Heart left ventricle (tissue), 13 donors: ENCODE measurements at regions not wholly inside any gene's neighbourhood (a gene's known extent, or its start where the extent isn't known, plus 50 kb on each side); places are given as distances from the start of the nearest gene placed in this dataset.

Experiments
- CTCF ChIP-seq, 12 donors: fragments of 200-600 bp; sonication (generic) in 4 of 12; IDR thresholded peaks; one replicate each; pipeline versions ENCODE4 v1.5.0 to v1.8.0; 2018 to 2022; ENCODE audit warnings: antibody characterized with exemption in 12 of 12, mild to moderate bottlenecking in 5 of 12
- POLR2A ChIP-seq, 2 donors: fragments of 450-650 bp; IDR thresholded peaks; one replicate each; pipeline ENCODE4 v1.6.1; 2017; ENCODE audit warnings: antibody characterized with exemption in 2 of 2, mild to moderate bottlenecking in 2 of 2, moderate library complexity in 2 of 2
- donor health status: ischemic (EF 13 %, LVEDD 7.1; RV severe dilation, severe dysfunction).
- donor health status: DM: no; HTN: yes; CAD: no.
- donor health status: DM: no; HTN: no; CAD: no.
- donor health status: ischemic (EF 25% LVEDD 6.9; RV normal size, moderate dysfunction).
- donor health status: ischemic (EF 25% LVEDD 5.7; RV mildly dilated, moderate dysfunction).
- donor health status: ischemic (EF 35%, LVEDD 5.7; RV mildly dilated, moderate dysfunction).
- donor health status: nonischemic (EF 11% LVEDD 7.7; RV severe dilation, severe dysfunction).
- donor health status: DM: yes; HTN: yes; CAD: no.
- donor health status: PGD.
- donor health status: ischemic (EF 29% LVEDD 5.4; RV normal size, mild dysfunction).
- donor health status: nonischemic (EF 23%, LVEDD 6.1; RV moderate dilation, normal function).

GRCh38 chr10:26386781-26387180, 51.4 kb upstream of the APBB1IP start:
- TF ChIP-seq POLR2A (IDR thresholded peaks at IDR 0.05) (no peak), CTCF (IDR thresholded peaks at IDR 0.05) (no peak)
